Astrocyte of the cerebellum (primary cell): ENCODE measurements at regions not wholly inside any gene's neighbourhood (a gene's known extent, or its start where the extent isn't known, plus 50 kb on each side); places are given as distances from the start of the nearest gene placed in this dataset.

Source experiments
- DNase-seq: peaks from one replicate; pipeline ENCODE4 v3.0.0-alpha.2; 2011; ENCODE audit warnings: low read depth
- H3K4me3 ChIP-seq: 2 replicates; pipeline ENCODE4 v1.5.1; 2011; ENCODE audit warnings: mild to moderate bottlenecking, low read depth, low read length, moderate library complexity
- in situ Hi-C: cut with HindIII; loops from 2 replicates; pipeline ENCODE4 v1.10.0; 2017; ENCODE audit warnings: low sequenced_read_pairs
- TF ChIP-seq, protein P1 (sequence below): IDR thresholded peaks from 2 replicates; pipeline ENCODE4 v1.5.1; 2012; ENCODE audit warnings: low read length, low read depth, moderate library complexity, mild to moderate bottlenecking; ENCODE audit errors: missing control alignments

- DNase-seq = no peak
- no peak overlapping the region for H3K4me3 ChIP-seq
- in situ Hi-C loops = no loop called here
- TF ChIP-seq, protein P1, sequence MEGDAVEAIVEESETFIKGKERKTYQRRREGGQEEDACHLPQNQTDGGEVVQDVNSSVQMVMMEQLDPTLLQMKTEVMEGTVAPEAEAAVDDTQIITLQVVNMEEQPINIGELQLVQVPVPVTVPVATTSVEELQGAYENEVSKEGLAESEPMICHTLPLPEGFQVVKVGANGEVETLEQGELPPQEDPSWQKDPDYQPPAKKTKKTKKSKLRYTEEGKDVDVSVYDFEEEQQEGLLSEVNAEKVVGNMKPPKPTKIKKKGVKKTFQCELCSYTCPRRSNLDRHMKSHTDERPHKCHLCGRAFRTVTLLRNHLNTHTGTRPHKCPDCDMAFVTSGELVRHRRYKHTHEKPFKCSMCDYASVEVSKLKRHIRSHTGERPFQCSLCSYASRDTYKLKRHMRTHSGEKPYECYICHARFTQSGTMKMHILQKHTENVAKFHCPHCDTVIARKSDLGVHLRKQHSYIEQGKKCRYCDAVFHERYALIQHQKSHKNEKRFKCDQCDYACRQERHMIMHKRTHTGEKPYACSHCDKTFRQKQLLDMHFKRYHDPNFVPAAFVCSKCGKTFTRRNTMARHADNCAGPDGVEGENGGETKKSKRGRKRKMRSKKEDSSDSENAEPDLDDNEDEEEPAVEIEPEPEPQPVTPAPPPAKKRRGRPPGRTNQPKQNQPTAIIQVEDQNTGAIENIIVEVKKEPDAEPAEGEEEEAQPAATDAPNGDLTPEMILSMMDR = no peak
Measured at GRCh38 chr14:101126731-101127130, 223.2 kb upstream of the RTL1 start.

- in situ Hi-C loops = no loop called here
- no peak for DNase-seq
- no peak overlapping the region for H3K4me3 ChIP-seq
- TF ChIP-seq, protein P1 = no peak
Measured at GRCh38 chr14:101127224-101127623, 223.7 kb upstream of the RTL1 start.

DNA sequence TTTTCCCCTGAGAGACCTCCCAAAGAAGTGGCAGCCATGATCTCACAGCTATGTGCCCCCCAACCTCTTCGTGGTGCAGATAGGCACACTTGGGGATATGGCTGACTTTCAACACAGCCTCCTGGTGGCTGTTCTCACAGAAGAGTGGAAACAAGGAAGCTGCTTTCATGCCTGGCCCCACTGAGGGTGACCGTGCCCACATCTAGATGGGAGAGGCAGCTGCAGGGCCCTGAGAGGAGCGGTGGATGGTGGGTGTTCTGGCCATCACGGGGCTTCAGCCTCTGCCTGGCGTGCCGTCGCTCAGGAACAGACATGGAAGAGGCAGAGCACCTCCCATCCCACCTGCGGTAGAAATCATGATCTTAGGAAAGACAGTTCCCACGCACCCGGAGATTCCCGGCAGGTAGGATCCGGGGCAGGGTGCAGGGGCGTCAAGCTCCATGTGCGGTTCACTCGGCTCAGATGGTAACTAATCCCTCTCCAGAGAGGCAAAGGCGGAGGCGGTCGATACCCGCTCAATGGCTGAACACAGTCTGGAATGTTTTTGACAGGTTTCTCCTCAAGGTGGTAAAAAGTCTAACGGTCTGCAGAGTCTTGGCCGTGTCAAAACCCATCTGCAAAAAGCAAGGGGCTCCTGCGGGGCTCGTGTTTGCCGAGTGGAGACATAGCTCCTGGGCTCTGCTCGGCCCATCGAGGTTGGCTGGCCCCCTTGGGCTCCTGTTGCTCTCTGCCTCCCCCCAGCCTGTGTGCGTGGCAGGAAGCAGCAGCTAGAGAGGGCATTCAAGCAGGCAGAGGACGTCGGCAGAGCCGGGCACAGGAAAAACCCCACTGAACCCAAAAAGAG is 225.2 kb upstream of the RTL1 start:
- in situ Hi-C loops = no loop called here
- TF ChIP-seq, protein P1 = no peak
- no peak overlapping the region for H3K4me3 ChIP-seq
- no peak for DNase-seq

DNA sequence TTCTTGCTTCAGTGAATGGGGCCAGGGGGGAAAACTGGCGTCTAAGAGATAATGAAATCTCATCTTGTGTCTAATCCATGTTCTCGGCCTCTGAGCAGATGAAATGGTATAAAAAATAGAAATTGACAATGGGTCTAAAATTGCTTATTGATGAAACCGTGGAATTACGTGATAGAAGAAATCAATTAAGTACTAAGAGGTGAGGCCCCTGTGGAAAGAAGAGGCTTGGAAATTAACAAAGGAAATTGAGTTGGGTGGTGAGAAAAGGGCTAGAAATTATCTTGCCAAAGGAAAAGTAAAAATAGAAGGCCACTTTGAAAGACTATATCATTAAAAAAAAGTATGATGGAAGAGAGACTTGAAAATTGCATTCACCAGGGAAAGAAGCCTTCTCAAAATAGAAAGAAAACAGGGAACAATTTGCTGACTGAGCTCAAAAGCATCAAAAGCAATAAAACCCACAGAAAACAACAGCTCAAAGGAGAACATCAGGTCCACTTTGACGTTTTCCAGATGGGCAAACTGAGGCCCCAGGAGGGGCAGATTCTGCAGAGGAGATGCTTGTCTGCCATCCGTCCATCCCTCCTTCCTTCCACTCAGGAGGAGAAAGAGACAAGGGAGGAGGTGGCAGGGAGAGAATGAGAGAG is 226.1 kb upstream of the RTL1 start:
- in situ Hi-C loops = no loop called here
- TF ChIP-seq, protein P1 = no peak
- H3K4me3 ChIP-seq = no peak overlapping the region
- DNase-seq = no peak

DNA sequence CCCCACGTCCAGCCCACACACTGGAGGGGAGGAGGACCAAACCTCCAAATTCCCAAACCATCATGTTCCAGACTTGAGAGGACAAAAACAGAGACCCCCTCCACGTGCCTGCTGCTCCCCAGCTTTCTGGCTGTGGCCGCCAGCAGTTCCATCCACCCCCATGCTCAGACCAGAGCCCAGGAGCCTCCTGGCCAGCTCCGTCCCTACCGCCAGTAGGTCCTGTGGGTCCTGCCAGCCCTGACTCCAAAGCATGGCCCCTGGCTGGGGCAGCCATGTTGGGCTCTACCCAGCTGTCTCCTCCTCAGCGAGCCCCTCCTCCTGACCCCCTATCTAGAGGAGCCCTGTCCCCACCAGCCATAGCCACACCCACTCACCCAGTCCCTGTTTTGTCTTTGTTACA is 227.3 kb upstream of the RTL1 start:
- no peak overlapping the region for H3K4me3 ChIP-seq
- DNase-seq = no peak
- TF ChIP-seq, protein P1 = no peak
- in situ Hi-C loops = no loop called here

DNA sequence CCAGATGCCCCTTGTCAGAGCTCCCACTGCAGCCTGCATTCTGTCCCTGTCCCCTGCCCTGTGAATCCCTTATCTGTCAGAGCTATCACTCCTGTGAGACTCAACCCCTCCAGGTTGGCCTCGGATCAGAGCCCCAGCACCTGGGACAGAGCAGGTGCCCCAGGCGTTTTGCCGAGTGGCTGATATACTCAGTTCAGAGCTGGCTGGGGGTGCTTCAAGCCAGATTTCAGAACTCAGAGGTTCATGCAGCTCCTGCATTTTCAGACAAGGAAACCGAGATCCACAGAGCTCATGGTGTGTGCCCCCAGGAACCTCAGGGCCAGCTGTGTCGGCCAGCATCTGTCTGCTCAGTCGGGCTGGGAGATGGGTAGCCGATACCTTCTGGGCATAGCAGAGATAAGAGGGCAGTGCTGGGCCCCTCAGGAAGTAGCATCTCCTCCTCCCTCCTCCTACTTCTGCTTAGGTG is 228.0 kb upstream of the RTL1 start:
- in situ Hi-C loops = no loop called here
- no peak for DNase-seq
- TF ChIP-seq, protein P1 = no peak

More for the DNA sequence above, 228.0 kb upstream of the RTL1 start:
- no peak overlapping the region for H3K4me3 ChIP-seq
